Activated CD8-positive, alpha-beta T cell treated with anti-CD3 and anti-CD28 coated beads for 36 hours (primary cell): ENCODE measurements at regions not wholly inside any gene's neighbourhood (a gene's known extent, or its start where the extent isn't known, plus 50 kb on each side); places are given as distances from the start of the nearest gene placed in this dataset.

Source experiments
- ATAC-seq: fragments of 200-7000 bp; cut with Tn5 transposase; one replicate; pipeline ENCODE4 v1.10.0; 2021; ENCODE audit warnings: mild to moderate bottlenecking, moderate library complexity
- CTCF ChIA-PET: fragments of 350-600 bp; sonication (Branson Sonifier 250); formaldehyde crosslinking; loops from one replicate; lab custom pipeline; 2021; ENCODE audit warnings: antibody characterized with exemption; lab: Charles Lee
- POLR2A ChIA-PET: fragments of 350-600 bp; sonication (Branson Sonifier 250); formaldehyde crosslinking; loops from one replicate; lab custom pipeline; 2021; ENCODE audit warnings: antibody characterized with exemption; lab: Charles Lee
- DNase-seq: peaks from one replicate; pipeline ENCODE4 v3.0.0-alpha.2; 2020
- H3K27ac Mint-ChIP-seq: one replicate; pipeline ENCODE4 v1.8.0; 2021; ENCODE audit warnings: mild to moderate bottlenecking, mixed read lengths
- H3K27me3 Mint-ChIP-seq: one replicate; pipeline ENCODE4 v1.8.0; 2021; ENCODE audit warnings: mixed read lengths
- H3K36me3 Mint-ChIP-seq: one replicate; pipeline ENCODE4 v1.8.0; 2021; ENCODE audit warnings: low read depth, mixed read lengths
- H3K4me1 Mint-ChIP-seq: one replicate; pipeline ENCODE4 v1.8.0; 2021; ENCODE audit warnings: low read depth, mixed read lengths
- H3K4me3 Mint-ChIP-seq: one replicate; pipeline ENCODE4 v1.8.0; 2021; ENCODE audit warnings: mild to moderate bottlenecking, moderate library complexity, mixed read lengths
- H3K9me3 Mint-ChIP-seq: one replicate; pipeline ENCODE4 v1.8.0; 2021; ENCODE audit warnings: mixed read lengths
- intact Hi-C: fragments of 100-400 bp; cut with micrococcal nuclease; formaldehyde crosslinking; loops from one replicate; pipeline ENCODE4 v1.10.0; 2022
- TF ChIP-seq, protein P1 (sequence below): fragments of 200-600 bp; IDR thresholded peaks from one replicate; pipeline ENCODE4 v1.8.0; 2022; ENCODE audit warnings: antibody characterized with exemption, mild to moderate bottlenecking

DNA sequence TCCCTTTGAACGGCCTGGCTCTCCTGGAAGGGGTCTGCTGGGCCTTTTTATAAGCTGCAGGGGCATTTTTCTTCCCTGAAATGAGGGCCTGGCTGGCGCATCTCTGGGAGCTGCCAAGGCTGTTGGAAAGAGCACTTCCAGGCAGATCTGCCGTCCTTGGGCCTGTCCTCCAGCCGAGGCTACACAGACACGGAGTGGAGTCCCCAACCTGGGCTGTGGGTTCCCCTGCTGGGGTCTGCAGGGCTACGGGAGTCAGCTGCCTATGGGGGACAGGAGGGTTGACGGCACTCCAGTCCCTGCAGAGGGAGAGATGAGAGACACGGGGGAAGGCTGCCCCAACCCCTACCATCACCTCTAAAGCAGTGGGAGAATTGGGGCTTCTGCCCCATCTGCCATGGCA is 606.6 kb downstream of the TBC1D22A start:
- intact Hi-C loops: no loop called here
- CTCF ChIA-PET: no interaction called here
- no peak for DNase-seq

DNA sequence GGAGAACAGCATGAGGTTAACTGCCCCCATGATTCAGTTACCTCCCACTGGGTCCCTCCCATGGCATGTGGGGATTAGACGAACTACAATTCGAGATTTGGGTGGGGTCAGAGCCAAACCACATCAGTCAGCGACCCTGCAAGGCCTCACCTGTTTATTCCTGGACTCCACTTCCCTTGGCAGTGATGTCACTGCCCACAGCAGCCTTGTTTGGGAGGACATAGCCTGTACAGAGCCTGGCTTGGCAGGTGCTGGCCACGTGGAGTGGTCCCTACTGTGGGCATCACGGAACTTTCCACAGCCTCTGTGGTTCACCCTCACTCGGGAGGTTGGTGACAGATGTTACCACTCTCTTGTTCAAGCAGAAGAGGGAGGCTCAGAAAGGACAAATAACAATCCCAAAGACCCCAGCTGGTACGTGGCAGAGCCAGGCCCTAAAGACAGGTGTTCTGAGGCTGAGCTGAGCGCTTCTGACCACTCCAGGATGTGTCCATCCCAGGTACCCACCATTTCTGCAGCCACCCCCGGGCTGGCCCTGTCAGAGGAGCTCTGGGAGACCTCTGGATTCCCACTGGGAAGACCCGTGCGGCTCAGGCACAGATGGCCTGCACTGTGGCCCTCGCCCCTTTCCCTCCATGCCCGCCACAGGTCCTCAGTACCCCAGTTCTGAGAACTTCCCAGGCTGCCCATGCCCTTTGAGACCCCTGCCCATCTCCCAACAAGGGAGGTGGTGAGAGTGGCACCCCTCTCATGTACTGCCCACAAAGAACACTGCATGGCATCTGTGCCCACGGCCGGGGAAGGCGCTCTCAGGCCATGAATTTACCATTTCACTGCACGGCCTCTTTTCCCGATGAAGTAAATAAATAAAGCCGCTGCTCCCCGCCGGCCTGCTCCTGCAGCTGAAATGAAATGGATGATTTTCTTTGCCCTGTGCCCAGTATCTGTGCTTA is 605.8 kb downstream of the TBC1D22A start:
- H3K27me3 Mint-ChIP-seq: peaks cover 5% of the 10 kb centered on the region
- ATAC-seq: no peak
- intact Hi-C loops: no loop called here
- no peak overlapping the region for H3K4me3 Mint-ChIP-seq
- TF ChIP-seq, protein P1, sequence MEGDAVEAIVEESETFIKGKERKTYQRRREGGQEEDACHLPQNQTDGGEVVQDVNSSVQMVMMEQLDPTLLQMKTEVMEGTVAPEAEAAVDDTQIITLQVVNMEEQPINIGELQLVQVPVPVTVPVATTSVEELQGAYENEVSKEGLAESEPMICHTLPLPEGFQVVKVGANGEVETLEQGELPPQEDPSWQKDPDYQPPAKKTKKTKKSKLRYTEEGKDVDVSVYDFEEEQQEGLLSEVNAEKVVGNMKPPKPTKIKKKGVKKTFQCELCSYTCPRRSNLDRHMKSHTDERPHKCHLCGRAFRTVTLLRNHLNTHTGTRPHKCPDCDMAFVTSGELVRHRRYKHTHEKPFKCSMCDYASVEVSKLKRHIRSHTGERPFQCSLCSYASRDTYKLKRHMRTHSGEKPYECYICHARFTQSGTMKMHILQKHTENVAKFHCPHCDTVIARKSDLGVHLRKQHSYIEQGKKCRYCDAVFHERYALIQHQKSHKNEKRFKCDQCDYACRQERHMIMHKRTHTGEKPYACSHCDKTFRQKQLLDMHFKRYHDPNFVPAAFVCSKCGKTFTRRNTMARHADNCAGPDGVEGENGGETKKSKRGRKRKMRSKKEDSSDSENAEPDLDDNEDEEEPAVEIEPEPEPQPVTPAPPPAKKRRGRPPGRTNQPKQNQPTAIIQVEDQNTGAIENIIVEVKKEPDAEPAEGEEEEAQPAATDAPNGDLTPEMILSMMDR: no peak
- no peaks in the 10 kb centered on the region for H3K4me1 Mint-ChIP-seq
- POLR2A ChIA-PET: no interaction called here
- H3K27ac Mint-ChIP-seq: no peak overlapping the region
- H3K9me3 Mint-ChIP-seq: peaks cover 6% of the 10 kb centered on the region
- H3K36me3 Mint-ChIP-seq: no peaks in the 10 kb centered on the region
- CTCF ChIA-PET: no interaction called here
- DNase-seq: no peak

More for the DNA sequence above, 606.6 kb downstream of the TBC1D22A start:
- no peak for ATAC-seq
- Mint-ChIP-seq H3K4me1 (no peaks in the 10 kb centered on the region), H3K27ac (no peak overlapping the region), H3K27me3 (peaks cover 5% of the 10 kb centered on the region), H3K36me3 (no peaks in the 10 kb centered on the region), H3K4me3 (no peak overlapping the region), H3K9me3 (peaks cover 4% of the 10 kb centered on the region)
- TF ChIP-seq, protein P1: no peak
- POLR2A ChIA-PET: no interaction called here

DNA sequence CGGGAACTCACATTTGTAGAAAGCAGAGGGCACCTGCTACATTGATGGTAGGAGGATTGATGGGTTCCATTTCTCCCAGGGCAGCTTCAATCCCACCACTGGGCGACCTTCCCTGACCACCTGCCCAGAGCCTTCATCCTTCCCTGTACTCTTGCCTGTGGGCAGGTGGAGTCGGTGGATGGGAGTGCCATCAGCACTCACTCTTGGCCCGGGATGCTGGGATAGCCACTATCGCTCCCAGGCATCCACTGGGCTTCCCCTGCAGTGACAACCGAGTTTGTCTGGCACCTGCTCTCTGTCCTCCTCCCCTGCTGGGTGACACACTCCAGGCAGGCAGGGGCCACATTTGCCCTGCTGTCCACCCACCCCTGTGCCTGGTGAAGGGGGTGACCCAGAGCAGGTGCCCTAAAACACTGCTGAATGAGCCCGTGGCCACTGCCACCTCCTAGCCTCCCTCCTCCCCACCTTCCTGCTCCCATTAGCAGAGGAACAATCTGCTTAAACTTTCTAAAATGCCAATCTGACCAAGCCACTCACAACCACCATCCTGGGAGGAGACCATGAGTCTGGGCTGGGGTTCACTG is 604.7 kb downstream of the TBC1D22A start:
- peaks cover 5% of the 10 kb centered on the region for H3K27me3 Mint-ChIP-seq
- no peak for DNase-seq
- ChIA-PET POLR2A (no interaction called here), CTCF (no interaction called here)
- H3K4me1 Mint-ChIP-seq: no peaks in the 10 kb centered on the region
- TF ChIP-seq, protein P1: no peak
- H3K27ac Mint-ChIP-seq: no peak overlapping the region
- no peak overlapping the region for H3K4me3 Mint-ChIP-seq
- intact Hi-C loops: no loop called here
- peaks cover 12% of the 10 kb centered on the region for H3K9me3 Mint-ChIP-seq
- H3K36me3 Mint-ChIP-seq: no peaks in the 10 kb centered on the region
- ATAC-seq: no peak

DNA sequence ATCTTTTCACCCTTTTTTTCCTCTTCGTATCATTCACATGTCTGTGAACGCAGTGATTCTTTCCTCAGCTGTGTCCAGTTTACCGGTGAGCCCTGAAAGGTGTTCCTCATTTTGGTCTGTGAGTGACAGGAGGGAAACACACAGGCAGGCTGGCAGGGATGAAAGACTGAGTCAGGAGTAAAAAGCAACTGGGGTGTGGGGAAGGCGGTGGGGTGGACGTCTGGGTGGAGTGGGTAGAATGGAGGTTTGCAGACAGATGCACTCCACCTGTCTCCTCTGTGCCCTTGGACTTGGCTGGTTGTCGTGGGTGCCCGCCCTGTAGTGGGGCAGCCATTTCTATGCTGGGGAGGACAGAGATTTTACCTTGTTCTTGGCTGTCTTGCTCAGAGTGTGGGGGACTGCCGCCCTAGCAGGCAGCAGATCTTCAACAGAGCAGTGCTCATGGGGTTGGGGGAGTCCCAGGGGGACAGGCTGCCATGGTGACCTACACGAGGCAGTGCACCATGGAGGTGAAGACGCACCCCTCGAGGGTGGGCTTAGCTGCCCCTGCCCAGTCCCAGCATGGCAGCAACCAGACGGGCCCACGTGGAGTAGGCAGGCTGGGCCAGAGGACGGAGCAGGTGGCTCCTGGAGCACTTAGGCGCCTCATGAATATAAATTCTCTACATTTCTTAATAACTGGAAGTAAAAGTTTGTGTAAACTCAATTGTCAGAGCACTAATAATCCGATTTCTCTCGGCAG is 603.7 kb downstream of the TBC1D22A start:
- H3K4me1 Mint-ChIP-seq: no peaks in the 10 kb centered on the region
- ATAC-seq (no peak), DNase-seq (no peak)
- TF ChIP-seq, protein P1: no peak
- peaks cover 2% of the 10 kb centered on the region for H3K27me3 Mint-ChIP-seq
- no peaks in the 10 kb centered on the region for H3K36me3 Mint-ChIP-seq
- no peak overlapping the region for H3K4me3 Mint-ChIP-seq
- ChIA-PET CTCF (no interaction called here), POLR2A (no interaction called here)
- peaks cover 12% of the 10 kb centered on the region for H3K9me3 Mint-ChIP-seq
- intact Hi-C loops: no loop called here
- H3K27ac Mint-ChIP-seq: no peak overlapping the region
